ENCODE measurements at regions not wholly inside any gene's neighbourhood (a gene's known extent, or its start where the extent isn't known, plus 50 kb on each side); places are given as distances from the start of the nearest gene placed in this dataset.

GRCh38 chr2:15798701-15799431, 141.5 kb upstream of the MYCN start:
- Histone ChIP-seq H3K4me3 (replicated peaks; ENCODE audit: insufficient read depth, low read length) (no peak overlapping the region), H3K27me3 (ENCODE audit: insufficient read depth, poor library complexity, severe bottlenecking) (no peaks in the 10 kb centered on the region), H3K27ac (replicated peaks) (no peak overlapping the region)
- DNase-seq (ENCODE audit: low read depth in 1 of 2, low spot score in 1 of 2) = no peak
- no peak for TF ChIP-seq POLR2AphosphoS5 (IDR thresholded peaks at IDR 0.05; ENCODE audit: low read depth)
- no peak for TF ChIP-seq SPI1 (IDR thresholded peaks at IDR 0.05; ENCODE audit: borderline replicate concordance, low read depth)
- TF ChIP-seq CTCF (IDR thresholded peaks at IDR 0.05; ENCODE audit: insufficient read depth, low read length) = no peak
- TF ChIP-seq REST (IDR thresholded peaks at IDR 0.05; ENCODE audit: insufficient replicate concordance, low read depth) = no peak
- TF ChIP-seq GABPA (IDR thresholded peaks at IDR 0.05; ENCODE audit: low read depth) = no peak

GRCh38 chr2:15799432-15799827, 140.9 kb upstream of the MYCN start:
- Histone ChIP-seq H3K27me3 (ENCODE audit: insufficient read depth, poor library complexity, severe bottlenecking) (no peaks in the 10 kb centered on the region), H3K27ac (replicated peaks) (no peak overlapping the region), H3K4me3 (replicated peaks; ENCODE audit: insufficient read depth, low read length) (no peak overlapping the region)
- no peak for TF ChIP-seq REST (IDR thresholded peaks at IDR 0.05; ENCODE audit: insufficient replicate concordance, low read depth)
- TF ChIP-seq POLR2AphosphoS5 (IDR thresholded peaks at IDR 0.05; ENCODE audit: low read depth) = no peak
- TF ChIP-seq GABPA (IDR thresholded peaks at IDR 0.05; ENCODE audit: low read depth) = no peak
- no peak for TF ChIP-seq SPI1 (IDR thresholded peaks at IDR 0.05; ENCODE audit: borderline replicate concordance, low read depth)
- TF ChIP-seq CTCF (IDR thresholded peaks at IDR 0.05; ENCODE audit: insufficient read depth, low read length) = no peak
- DNase-seq (ENCODE audit: low read depth in 1 of 2, low spot score in 1 of 2) = no peak

GRCh38 chr2:15800495-15801329, 139.6 kb upstream of the MYCN start:
- H3K27ac ChIP-seq (replicated peaks) = no peak overlapping the region
- H3K4me3 ChIP-seq (replicated peaks; ENCODE audit: insufficient read depth, low read length) = no peak overlapping the region
- no peak for DNase-seq (ENCODE audit: low read depth in 1 of 2, low spot score in 1 of 2)
- H3K27me3 ChIP-seq (ENCODE audit: insufficient read depth, poor library complexity, severe bottlenecking) = no peaks in the 10 kb centered on the region
- TF ChIP-seq POLR2AphosphoS5 (IDR thresholded peaks at IDR 0.05; ENCODE audit: low read depth) (no peak), CTCF (IDR thresholded peaks at IDR 0.05; ENCODE audit: insufficient read depth, low read length) (no peak)

Data from HL-60 (cell line).